Right lobe of liver (tissue), 6 donors: ENCODE measurements at regions not wholly inside any gene's neighbourhood (a gene's known extent, or its start where the extent isn't known, plus 50 kb on each side); places are given as distances from the start of the nearest gene placed in this dataset.

ENCODE experiments used
- ATAC-seq, 4 donors: fragments of 200-7000 bp; cut with Tn5 transposase; one replicate each; pipeline ENCODE4 v1.9.1; 2020; ENCODE audit warnings: mild to moderate bottlenecking in 4 of 4, moderate library complexity in 4 of 4
- DNase-seq, 3 donors: peaks; one replicate each; pipeline ENCODE4 v3.0.0-alpha.2; 2020
- H3K27ac ChIP-seq, 3 donors: fragments of 200-600 bp; one replicate each; pipeline ENCODE4 v1.8.0; 2022
- H3K27me3 ChIP-seq, 2 donors: fragments of 200-600 bp; one replicate each; pipeline ENCODE4 v1.8.0; 2022
- H3K36me3 ChIP-seq, 4 donors: fragments of 200-600 bp; sonication (generic) in 1 of 4; one replicate each; pipeline versions ENCODE4 v1.5.1 to v1.8.0; 2017 to 2022; ENCODE audit warnings: control low read depth in 1 of 4
- H3K4me1 ChIP-seq, 4 donors: fragments of 200-600 bp; sonication (generic) in 1 of 4; one replicate each; pipeline versions ENCODE4 v1.5.1 to v1.8.0; 2017 to 2022; ENCODE audit warnings: control low read depth in 1 of 4
- H3K4me3 ChIP-seq, 3 donors: fragments of 200-600 bp; one replicate each; pipeline ENCODE4 v1.8.0; 2022
- H3K9me3 ChIP-seq, 4 donors: fragments of 200-600 bp; sonication (generic) in 1 of 4; one replicate each; pipeline versions ENCODE4 v1.5.1 to v1.8.0; 2017 to 2022; ENCODE audit warnings: control low read depth in 1 of 4
- POLR2A ChIP-seq: fragments of 450-650 bp; IDR thresholded peaks from one replicate; pipeline ENCODE4 v1.6.1; 2017; ENCODE audit warnings: antibody characterized with exemption, mild to moderate bottlenecking
- WGBS: methylation state at CpG from one replicate; pipeline ENCODE4 v1.1.6; 2018; ENCODE audit warnings: low coverage, low lambda C conversion rate; ENCODE audit not compliant: insufficient coverage; ENCODE audit errors: missing lambda C conversion rate; 5-methylcytosine and 5-hydroxymethylcytosine counted together
- intact Hi-C, 2 donors: fragments of 100-400 bp; cut with DNase I; formaldehyde crosslinking; loops; one replicate each; pipeline versions ENCODE4 v1.11.2 to v1.14.1; 2022
- TF ChIP-seq, protein P1 (sequence below), 4 donors: fragments of 200-600 bp in 3 of 4; fragments of 450-650 bp in 1 of 4; IDR thresholded peaks; one replicate each; pipeline versions ENCODE4 v1.5.1 to v1.8.0; 2016 to 2022; ENCODE audit warnings: antibody characterized with exemption in 4 of 4, mild to moderate bottlenecking in 2 of 4
- donor health status: DM: no; HTN: yes; CAD: no.
- donor health status: DM: no; HTN: no; CAD: no.
- donor health status: DM: no; HTN: no; CAD: no.
- donor health status: DM: no; HTN: yes; CAD: no.
- donor health status: DM: no; HTN: yes; CAD: no.

DNA sequence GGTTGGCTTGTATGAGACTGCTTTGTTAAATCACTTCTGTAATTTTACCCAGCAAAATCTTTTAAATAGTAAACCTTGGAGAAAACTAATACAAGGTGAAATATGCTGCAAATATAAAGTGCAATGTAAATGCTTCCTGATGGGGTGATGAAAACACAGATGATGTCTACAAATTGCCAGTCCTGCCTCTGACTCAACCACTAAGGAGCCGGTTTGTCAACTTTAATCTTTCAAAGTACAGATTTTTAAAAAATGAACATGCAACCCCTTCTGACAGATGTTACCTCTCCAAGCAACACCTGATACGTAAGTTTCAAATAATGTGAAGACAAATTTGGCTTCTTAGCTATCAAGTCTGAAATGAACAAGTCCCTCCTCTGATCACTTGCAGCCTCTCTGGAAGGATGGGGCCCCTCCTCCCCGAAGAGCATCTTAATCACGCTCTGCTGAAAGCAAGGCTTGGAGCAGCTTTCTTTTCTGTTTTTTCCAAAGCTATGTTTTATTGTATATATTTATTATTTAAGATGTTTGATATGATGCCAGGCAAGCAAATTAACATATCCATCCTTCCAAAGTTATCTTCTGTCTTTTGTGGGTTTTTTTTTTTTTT is 196.0 kb downstream of the MYLK4 start:
- Histone ChIP-seq H3K9me3 (no peaks in the 10 kb centered on the region), H3K36me3 (no peaks in the 10 kb centered on the region), H3K4me3 (no peak overlapping the region), H3K4me1 (no peaks in the 10 kb centered on the region), H3K27ac (no peak overlapping the region), H3K27me3 (no peaks in the 10 kb centered on the region)
- TF ChIP-seq, protein P1, sequence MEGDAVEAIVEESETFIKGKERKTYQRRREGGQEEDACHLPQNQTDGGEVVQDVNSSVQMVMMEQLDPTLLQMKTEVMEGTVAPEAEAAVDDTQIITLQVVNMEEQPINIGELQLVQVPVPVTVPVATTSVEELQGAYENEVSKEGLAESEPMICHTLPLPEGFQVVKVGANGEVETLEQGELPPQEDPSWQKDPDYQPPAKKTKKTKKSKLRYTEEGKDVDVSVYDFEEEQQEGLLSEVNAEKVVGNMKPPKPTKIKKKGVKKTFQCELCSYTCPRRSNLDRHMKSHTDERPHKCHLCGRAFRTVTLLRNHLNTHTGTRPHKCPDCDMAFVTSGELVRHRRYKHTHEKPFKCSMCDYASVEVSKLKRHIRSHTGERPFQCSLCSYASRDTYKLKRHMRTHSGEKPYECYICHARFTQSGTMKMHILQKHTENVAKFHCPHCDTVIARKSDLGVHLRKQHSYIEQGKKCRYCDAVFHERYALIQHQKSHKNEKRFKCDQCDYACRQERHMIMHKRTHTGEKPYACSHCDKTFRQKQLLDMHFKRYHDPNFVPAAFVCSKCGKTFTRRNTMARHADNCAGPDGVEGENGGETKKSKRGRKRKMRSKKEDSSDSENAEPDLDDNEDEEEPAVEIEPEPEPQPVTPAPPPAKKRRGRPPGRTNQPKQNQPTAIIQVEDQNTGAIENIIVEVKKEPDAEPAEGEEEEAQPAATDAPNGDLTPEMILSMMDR (IDR thresholded peaks at IDR 0.05) = no peak
- TF ChIP-seq POLR2A = no peak
- intact Hi-C loops = no loop called here
- no peak for ATAC-seq
- WGBS = 50% methylated on average over 4 of the region's 4 CpGs
- DNase-seq = no peak

DNA sequence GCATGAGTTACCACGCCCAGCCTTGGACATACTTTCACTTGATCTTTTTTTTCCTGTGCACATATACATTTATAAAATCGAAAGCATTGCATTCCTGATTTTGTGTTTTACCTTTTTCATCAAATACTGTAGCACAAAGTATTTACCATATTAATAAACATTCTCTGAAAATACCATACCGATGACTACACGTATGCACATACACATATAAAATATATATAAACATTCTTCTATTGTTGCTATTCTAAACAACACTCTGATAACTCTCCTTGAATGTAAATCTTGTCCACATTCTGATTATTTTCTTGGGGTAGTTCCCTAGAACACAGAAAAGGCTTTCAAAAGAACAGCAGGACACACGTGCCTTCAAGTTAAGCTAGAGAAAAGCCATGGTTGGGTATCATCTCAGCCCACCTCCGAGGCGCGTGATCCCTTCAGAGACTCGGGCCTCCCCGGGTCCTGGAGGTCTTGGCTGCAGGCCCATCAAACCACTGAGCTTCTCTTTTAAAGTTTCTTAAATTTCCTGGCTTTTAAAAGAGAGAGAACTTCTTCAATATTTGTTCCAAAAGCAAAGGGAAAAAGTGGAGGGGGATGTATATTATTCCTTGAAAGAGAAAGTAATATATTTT is 198.1 kb downstream of the MYLK4 start:
- Histone ChIP-seq H3K27me3 (no peaks in the 10 kb centered on the region), H3K9me3 (no peaks in the 10 kb centered on the region), H3K4me1 (no peaks in the 10 kb centered on the region), H3K27ac (no peak overlapping the region), H3K4me3 (no peak overlapping the region), H3K36me3 (no peaks in the 10 kb centered on the region)
- ATAC-seq (no peak), DNase-seq (no peak)
- intact Hi-C loops = no loop called here
- TF ChIP-seq, protein P1 (IDR thresholded peaks at IDR 0.05) = no peak
- WGBS = 64% methylated on average over 10 of the region's 10 CpGs

DNA sequence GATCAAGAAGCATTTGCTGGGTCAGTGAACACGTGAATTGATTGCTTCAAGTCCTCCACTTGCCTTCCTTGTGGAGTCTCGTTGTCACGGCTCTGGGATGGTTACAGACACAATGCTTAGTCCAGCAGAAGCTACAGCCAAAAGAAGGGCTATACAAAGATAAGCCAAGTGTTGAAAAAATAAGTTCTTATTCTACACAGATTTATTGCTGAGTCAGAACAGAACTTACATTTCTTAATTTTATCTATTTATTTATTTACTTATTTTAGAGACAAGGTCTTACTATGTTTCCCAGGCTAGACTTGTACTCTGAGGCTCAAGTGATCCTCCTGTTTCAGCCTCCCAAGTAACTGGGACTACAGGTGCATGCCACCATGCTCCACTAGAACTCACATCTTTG is 199.0 kb downstream of the MYLK4 start:
- Histone ChIP-seq H3K4me3 (no peak overlapping the region), H3K9me3 (no peaks in the 10 kb centered on the region), H3K4me1 (no peaks in the 10 kb centered on the region), H3K36me3 (no peaks in the 10 kb centered on the region), H3K27ac (no peak overlapping the region), H3K27me3 (no peaks in the 10 kb centered on the region)
- ATAC-seq = no peak
- WGBS = 89% methylated on average over 3 of the region's 3 CpGs
- no peak for DNase-seq
- intact Hi-C loops = no loop called here
- TF ChIP-seq POLR2A = no peak
- TF ChIP-seq, protein P1 (IDR thresholded peaks at IDR 0.05) = no peak

DNA sequence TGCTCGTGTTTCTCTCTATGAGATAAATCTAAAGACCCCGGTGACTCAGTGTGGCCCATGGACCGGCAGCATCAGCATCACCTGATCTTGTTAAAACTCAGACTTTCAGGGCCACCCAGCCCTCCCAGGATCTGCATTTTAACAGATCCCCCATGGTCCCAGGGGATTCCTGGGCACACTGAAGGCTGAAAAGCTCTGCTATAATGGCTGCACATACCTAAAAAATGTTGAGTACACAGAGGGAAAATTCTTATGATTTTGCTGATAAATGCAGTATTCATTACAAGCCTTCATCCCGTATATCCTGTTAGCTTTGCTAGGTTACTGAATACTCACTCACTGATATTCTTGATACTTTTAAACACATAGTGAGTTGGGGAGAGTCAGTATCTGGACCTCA is 200.5 kb downstream of the MYLK4 start:
- Histone ChIP-seq H3K9me3 (no peaks in the 10 kb centered on the region), H3K4me3 (no peak overlapping the region), H3K27ac (no peak overlapping the region), H3K36me3 (no peaks in the 10 kb centered on the region), H3K27me3 (no peaks in the 10 kb centered on the region), H3K4me1 (no peaks in the 10 kb centered on the region)
- DNase-seq (no peak), ATAC-seq (no peak)
- intact Hi-C loops = no loop called here
- no peak for TF ChIP-seq POLR2A
- TF ChIP-seq, protein P1 (IDR thresholded peaks at IDR 0.05) = no peak
- 62% methylated on average over 4 of the region's 4 CpGs for WGBS
